ENCODE measurements at regions not wholly inside any gene's neighbourhood (a gene's known extent, or its start where the extent isn't known, plus 50 kb on each side); places are given as distances from the start of the nearest gene placed in this dataset.

DNA sequence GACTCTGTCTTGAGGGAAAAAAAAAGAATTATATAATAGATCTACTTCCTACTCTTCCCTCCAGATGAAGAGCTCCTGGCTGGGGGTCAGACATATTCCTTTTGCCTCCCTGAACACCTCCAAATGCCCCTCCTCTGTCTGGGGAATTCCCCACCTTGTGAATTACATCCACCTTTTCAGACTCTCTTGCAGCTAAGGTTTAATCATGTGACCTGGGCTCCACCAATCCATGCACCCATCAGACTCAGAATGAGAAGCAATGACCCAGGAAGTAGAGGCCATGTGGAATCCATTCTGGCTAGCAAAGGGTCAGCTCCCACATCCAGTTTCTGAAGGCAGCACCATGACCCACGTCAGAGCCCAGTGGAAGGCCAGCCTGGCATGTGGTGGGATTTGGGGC, 93.6 kb upstream of the CUX1 start:
- Histone ChIP-seq H3K36me3 (ENCODE audit: insufficient read depth, low read length) (no peaks in the 10 kb centered on the region), H3K9ac (ENCODE audit: low read length) (no peak overlapping the region), H3K4me3 (ENCODE audit: low read length) (no peak overlapping the region), H3K4me2 (ENCODE audit: low read length) (no peak overlapping the region), H3K79me2 (replicated peaks; ENCODE audit: insufficient read depth, low read length) (no peaks in the 10 kb centered on the region), H3K9me3 (ENCODE audit: low read length) (no peaks in the 10 kb centered on the region), H3F3A (ENCODE audit: insufficient read depth, low read length, poor library complexity, severe bottlenecking) (no peaks in the 10 kb centered on the region), H4K20me1 (ENCODE audit: insufficient read depth) (no peaks in the 10 kb centered on the region), H3K9me2 (ENCODE audit: insufficient read depth, low read length) (no peaks in the 10 kb centered on the region), H3K27ac (ENCODE audit: low read length) (no peak overlapping the region), H2AFZ (ENCODE audit: low read depth, low read length) (no peak overlapping the region), H3K27me3 (ENCODE audit: insufficient read depth, low read depth, low read length) (no peaks in the 10 kb centered on the region)
- TF ChIP-seq EP300 (conservative IDR thresholded peaks at IDR 0.05; ENCODE audit: poor library complexity, severe bottlenecking) = no peak
- TF ChIP-seq POLR2AphosphoS5 (IDR thresholded peaks at IDR 0.05) = no peak
- TF ChIP-seq EZH2 (IDR thresholded peaks at IDR 0.05; ENCODE audit: borderline replicate concordance, insufficient read depth, low read length, poor library complexity, severe bottlenecking) = no peak
- TF ChIP-seq, protein P1, sequence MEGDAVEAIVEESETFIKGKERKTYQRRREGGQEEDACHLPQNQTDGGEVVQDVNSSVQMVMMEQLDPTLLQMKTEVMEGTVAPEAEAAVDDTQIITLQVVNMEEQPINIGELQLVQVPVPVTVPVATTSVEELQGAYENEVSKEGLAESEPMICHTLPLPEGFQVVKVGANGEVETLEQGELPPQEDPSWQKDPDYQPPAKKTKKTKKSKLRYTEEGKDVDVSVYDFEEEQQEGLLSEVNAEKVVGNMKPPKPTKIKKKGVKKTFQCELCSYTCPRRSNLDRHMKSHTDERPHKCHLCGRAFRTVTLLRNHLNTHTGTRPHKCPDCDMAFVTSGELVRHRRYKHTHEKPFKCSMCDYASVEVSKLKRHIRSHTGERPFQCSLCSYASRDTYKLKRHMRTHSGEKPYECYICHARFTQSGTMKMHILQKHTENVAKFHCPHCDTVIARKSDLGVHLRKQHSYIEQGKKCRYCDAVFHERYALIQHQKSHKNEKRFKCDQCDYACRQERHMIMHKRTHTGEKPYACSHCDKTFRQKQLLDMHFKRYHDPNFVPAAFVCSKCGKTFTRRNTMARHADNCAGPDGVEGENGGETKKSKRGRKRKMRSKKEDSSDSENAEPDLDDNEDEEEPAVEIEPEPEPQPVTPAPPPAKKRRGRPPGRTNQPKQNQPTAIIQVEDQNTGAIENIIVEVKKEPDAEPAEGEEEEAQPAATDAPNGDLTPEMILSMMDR (IDR thresholded peaks at IDR 0.05; ENCODE audit: poor library complexity, severe bottlenecking) = no peak
- no peak for TF ChIP-seq TAF1 (IDR thresholded peaks at IDR 0.05; ENCODE audit: low read depth)
- TF ChIP-seq, protein P2, sequence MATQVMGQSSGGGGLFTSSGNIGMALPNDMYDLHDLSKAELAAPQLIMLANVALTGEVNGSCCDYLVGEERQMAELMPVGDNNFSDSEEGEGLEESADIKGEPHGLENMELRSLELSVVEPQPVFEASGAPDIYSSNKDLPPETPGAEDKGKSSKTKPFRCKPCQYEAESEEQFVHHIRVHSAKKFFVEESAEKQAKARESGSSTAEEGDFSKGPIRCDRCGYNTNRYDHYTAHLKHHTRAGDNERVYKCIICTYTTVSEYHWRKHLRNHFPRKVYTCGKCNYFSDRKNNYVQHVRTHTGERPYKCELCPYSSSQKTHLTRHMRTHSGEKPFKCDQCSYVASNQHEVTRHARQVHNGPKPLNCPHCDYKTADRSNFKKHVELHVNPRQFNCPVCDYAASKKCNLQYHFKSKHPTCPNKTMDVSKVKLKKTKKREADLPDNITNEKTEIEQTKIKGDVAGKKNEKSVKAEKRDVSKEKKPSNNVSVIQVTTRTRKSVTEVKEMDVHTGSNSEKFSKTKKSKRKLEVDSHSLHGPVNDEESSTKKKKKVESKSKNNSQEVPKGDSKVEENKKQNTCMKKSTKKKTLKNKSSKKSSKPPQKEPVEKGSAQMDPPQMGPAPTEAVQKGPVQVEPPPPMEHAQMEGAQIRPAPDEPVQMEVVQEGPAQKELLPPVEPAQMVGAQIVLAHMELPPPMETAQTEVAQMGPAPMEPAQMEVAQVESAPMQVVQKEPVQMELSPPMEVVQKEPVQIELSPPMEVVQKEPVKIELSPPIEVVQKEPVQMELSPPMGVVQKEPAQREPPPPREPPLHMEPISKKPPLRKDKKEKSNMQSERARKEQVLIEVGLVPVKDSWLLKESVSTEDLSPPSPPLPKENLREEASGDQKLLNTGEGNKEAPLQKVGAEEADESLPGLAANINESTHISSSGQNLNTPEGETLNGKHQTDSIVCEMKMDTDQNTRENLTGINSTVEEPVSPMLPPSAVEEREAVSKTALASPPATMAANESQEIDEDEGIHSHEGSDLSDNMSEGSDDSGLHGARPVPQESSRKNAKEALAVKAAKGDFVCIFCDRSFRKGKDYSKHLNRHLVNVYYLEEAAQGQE (IDR thresholded peaks at IDR 0.05; ENCODE audit: borderline replicate concordance) = no peak
- TF ChIP-seq SMC3 (conservative IDR thresholded peaks at IDR 0.05; ENCODE audit: poor library complexity) = no peak
- TF ChIP-seq MXI1 (conservative IDR thresholded peaks at IDR 0.05; ENCODE audit: poor library complexity, severe bottlenecking) = no peak
- no peak for TF ChIP-seq RAD21 (conservative IDR thresholded peaks at IDR 0.05)

DNA sequence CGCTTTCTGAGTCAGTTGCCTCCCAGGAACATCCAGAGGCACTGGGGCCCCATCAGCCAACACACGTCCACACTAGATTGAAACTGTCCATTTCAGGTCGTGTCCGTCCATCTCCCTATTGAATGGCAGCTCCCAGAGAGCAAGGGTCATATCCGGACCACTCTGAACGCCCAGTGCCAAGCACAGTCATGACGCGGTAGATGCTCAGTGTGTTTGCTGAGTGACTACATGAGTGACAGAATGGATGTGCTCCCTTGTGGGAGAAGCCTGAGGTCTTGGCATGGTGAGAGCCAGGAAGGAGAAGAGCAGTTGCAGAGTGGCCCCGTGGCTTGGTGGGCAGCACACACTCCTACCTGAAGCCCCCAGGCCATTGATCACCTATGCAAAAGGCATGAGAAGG, 92.5 kb upstream of the CUX1 start:
- Histone ChIP-seq H3K4me3 (ENCODE audit: low read length) (no peak overlapping the region), H3F3A (ENCODE audit: insufficient read depth, low read length, poor library complexity, severe bottlenecking) (no peaks in the 10 kb centered on the region), H4K20me1 (ENCODE audit: insufficient read depth) (no peaks in the 10 kb centered on the region), H3K4me2 (ENCODE audit: low read length) (no peak overlapping the region), H3K9ac (ENCODE audit: low read length) (no peak overlapping the region), H3K9me2 (ENCODE audit: insufficient read depth, low read length) (no peaks in the 10 kb centered on the region), H2AFZ (ENCODE audit: low read depth, low read length) (no peak overlapping the region), H3K27me3 (ENCODE audit: insufficient read depth, low read depth, low read length) (no peaks in the 10 kb centered on the region), H3K9me3 (ENCODE audit: low read length) (no peaks in the 10 kb centered on the region), H3K79me2 (replicated peaks; ENCODE audit: insufficient read depth, low read length) (no peaks in the 10 kb centered on the region), H3K27ac (ENCODE audit: low read length) (no peak overlapping the region), H3K36me3 (ENCODE audit: insufficient read depth, low read length) (no peaks in the 10 kb centered on the region)
- no peak for TF ChIP-seq RAD21 (conservative IDR thresholded peaks at IDR 0.05)
- TF ChIP-seq TAF1 (IDR thresholded peaks at IDR 0.05; ENCODE audit: low read depth) = no peak
- TF ChIP-seq, protein P2 (IDR thresholded peaks at IDR 0.05; ENCODE audit: borderline replicate concordance) = no peak
- no peak for TF ChIP-seq EZH2 (IDR thresholded peaks at IDR 0.05; ENCODE audit: borderline replicate concordance, insufficient read depth, low read length, poor library complexity, severe bottlenecking)
- no peak for TF ChIP-seq EP300 (conservative IDR thresholded peaks at IDR 0.05; ENCODE audit: poor library complexity, severe bottlenecking)
- no peak for TF ChIP-seq POLR2AphosphoS5 (IDR thresholded peaks at IDR 0.05)
- TF ChIP-seq, protein P1 (IDR thresholded peaks at IDR 0.05; ENCODE audit: poor library complexity, severe bottlenecking) = no peak
- TF ChIP-seq SMC3 (conservative IDR thresholded peaks at IDR 0.05; ENCODE audit: poor library complexity) = no peak
- TF ChIP-seq MXI1 (conservative IDR thresholded peaks at IDR 0.05; ENCODE audit: poor library complexity, severe bottlenecking) = no peak
